ENCODE measurements at regions not wholly inside any gene's neighbourhood (a gene's known extent, or its start where the extent isn't known, plus 50 kb on each side); places are given as distances from the start of the nearest gene placed in this dataset.

DNA sequence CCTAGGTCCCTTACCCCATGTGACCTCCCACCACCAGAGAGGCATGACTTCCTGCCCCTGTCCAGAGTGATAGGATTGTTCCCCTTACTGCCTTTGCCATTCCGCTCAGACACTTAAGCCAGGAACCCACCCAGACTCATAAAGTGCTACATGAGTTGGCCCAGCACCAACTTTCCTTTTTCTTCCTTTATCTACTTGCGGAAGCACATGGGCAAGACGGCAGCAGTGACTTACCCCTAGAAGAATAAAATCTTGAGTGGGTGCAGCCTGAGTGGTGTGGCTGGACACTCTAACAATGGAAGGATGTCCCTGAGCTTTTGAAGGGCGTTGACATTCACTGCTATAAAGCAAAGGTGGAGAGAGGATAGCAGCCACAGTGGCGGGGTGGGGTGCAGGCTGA is 100.1 kb downstream of the MAB21L3 start:
- Histone ChIP-seq H3K9me3 (replicated peaks; ENCODE audit: insufficient read depth, low read length) (no peaks in the 10 kb centered on the region), H3F3A (ENCODE audit: insufficient read depth, low read length) (no peaks in the 10 kb centered on the region)

DNA sequence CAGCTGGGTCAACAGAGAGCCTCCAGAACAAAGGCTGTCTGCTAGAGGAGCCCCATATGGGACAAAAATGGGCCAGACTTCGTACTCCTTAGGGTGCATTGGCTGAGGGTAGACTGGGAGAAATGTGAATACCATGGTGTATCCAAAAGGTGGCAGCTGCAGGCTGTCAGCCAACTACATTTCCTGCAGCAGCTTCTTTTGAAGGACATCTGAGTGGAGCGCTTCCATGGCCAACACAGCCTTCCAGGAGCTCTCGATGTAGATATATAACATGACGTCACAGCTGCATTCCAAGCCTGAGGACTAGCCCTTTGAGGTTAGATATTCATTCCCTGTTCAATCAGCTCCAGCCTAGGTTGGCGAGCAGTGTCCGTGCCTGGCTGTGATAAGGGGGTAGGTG is 107.7 kb downstream of the MAB21L3 start:
- H3K4me2 ChIP-seq (ENCODE audit: low read depth, low read length), result no peak overlapping the region

More for the DNA sequence above, 100.1 kb downstream of the MAB21L3 start:
- no peaks in the 10 kb centered on the region for H3K4me1 ChIP-seq (ENCODE audit: low read length)
- H3K79me2 ChIP-seq (ENCODE audit: low read length), result no peaks in the 10 kb centered on the region
- H3K27ac ChIP-seq (ENCODE audit: low read length), result no peak overlapping the region
- H3K9ac ChIP-seq (ENCODE audit: low read length), result no peak overlapping the region
- H3K4me2 ChIP-seq (ENCODE audit: low read depth, low read length), result no peak overlapping the region
- no peaks in the 10 kb centered on the region for H3K9me2 ChIP-seq (replicated peaks; ENCODE audit: insufficient read depth, low read length)
- H3K36me3 ChIP-seq (replicated peaks; ENCODE audit: insufficient read depth, low read length), result no peaks in the 10 kb centered on the region
- no peak overlapping the region for H3K4me3 ChIP-seq (ENCODE audit: low read length)
- no peaks in the 10 kb centered on the region for H3K27me3 ChIP-seq (replicated peaks; ENCODE audit: insufficient read depth, low read length)
- DNase-seq, result no peak
- TF ChIP-seq EZH2 (optimal IDR thresholded peaks at IDR 0.05; ENCODE audit: low read depth, low read length) (no peak), EZH2phosphoT487 (IDR thresholded peaks at IDR 0.05; ENCODE audit: low read length) (no peak)
- TF ChIP-seq, protein P1, sequence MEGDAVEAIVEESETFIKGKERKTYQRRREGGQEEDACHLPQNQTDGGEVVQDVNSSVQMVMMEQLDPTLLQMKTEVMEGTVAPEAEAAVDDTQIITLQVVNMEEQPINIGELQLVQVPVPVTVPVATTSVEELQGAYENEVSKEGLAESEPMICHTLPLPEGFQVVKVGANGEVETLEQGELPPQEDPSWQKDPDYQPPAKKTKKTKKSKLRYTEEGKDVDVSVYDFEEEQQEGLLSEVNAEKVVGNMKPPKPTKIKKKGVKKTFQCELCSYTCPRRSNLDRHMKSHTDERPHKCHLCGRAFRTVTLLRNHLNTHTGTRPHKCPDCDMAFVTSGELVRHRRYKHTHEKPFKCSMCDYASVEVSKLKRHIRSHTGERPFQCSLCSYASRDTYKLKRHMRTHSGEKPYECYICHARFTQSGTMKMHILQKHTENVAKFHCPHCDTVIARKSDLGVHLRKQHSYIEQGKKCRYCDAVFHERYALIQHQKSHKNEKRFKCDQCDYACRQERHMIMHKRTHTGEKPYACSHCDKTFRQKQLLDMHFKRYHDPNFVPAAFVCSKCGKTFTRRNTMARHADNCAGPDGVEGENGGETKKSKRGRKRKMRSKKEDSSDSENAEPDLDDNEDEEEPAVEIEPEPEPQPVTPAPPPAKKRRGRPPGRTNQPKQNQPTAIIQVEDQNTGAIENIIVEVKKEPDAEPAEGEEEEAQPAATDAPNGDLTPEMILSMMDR (IDR thresholded peaks at IDR 0.05; ENCODE audit: low read length), result no peak
- H4K20me1 ChIP-seq (ENCODE audit: insufficient read depth, low read length), result no peaks in the 10 kb centered on the region
- H2AFZ ChIP-seq (ENCODE audit: low read length), result no peak overlapping the region

DNA sequence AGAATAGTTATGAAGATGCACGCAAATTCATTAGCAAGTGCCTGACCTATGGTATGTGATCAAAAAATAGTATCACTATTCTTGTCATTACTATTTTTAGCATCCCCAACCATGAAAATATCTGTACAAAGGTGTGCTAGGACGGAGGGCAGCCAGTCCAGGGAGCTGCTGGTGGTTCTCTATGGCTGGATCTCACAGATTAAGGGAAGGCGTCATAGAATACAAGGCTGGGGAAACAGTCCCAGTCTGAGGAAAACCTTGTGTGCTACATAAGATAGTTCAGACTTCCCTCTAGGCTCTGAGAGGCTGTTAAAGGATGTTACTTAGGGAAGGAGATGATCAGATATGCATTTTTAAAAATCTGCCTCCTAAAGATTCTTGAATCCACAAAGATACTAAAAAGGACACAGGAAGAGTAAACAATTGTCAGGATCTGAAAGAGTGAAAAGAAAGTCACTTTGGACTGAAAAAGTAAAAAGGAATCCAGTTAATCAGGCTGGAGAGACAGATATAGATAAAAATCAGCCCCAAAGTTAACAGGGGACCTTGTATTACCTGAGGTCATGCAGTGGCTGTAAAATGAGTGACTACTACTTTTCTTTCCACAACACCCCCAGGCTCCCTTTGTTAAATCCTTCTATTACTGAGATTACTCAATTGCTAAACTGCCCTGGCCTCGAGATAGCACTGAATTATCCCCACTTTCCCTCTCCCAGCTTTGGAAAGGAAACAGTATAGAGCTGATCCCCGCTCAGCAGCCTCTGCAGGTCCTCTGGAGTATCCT is 108.6 kb downstream of the MAB21L3 start:
- TF ChIP-seq EZH2 (optimal IDR thresholded peaks at IDR 0.05; ENCODE audit: low read depth, low read length), result no peak
- TF ChIP-seq, protein P1 (IDR thresholded peaks at IDR 0.05; ENCODE audit: low read length), result no peak
- TF ChIP-seq EZH2phosphoT487 (IDR thresholded peaks at IDR 0.05; ENCODE audit: low read length), result no peak
- H3K9me2 ChIP-seq (replicated peaks; ENCODE audit: insufficient read depth, low read length), result no peaks in the 10 kb centered on the region
- H3K36me3 ChIP-seq (replicated peaks; ENCODE audit: insufficient read depth, low read length), result no peaks in the 10 kb centered on the region
- no peak overlapping the region for H3K4me2 ChIP-seq (ENCODE audit: low read depth, low read length)
- no peak overlapping the region for H2AFZ ChIP-seq (ENCODE audit: low read length)
- no peaks in the 10 kb centered on the region for H4K20me1 ChIP-seq (ENCODE audit: insufficient read depth, low read length)
- H3K4me1 ChIP-seq (ENCODE audit: low read length), result no peaks in the 10 kb centered on the region
- no peak for DNase-seq
- no peaks in the 10 kb centered on the region for H3F3A ChIP-seq (ENCODE audit: insufficient read depth, low read length)
- H3K4me3 ChIP-seq (ENCODE audit: low read length), result no peak overlapping the region
- no peak overlapping the region for H3K9ac ChIP-seq (ENCODE audit: low read length)
- no peaks in the 10 kb centered on the region for H3K27me3 ChIP-seq (replicated peaks; ENCODE audit: insufficient read depth, low read length)
- H3K27ac ChIP-seq (ENCODE audit: low read length), result no peak overlapping the region
- H3K9me3 ChIP-seq (replicated peaks; ENCODE audit: insufficient read depth, low read length), result no peaks in the 10 kb centered on the region
- H3K79me2 ChIP-seq (ENCODE audit: low read length), result no peaks in the 10 kb centered on the region

More for the DNA sequence above, 107.7 kb downstream of the MAB21L3 start:
- H4K20me1 ChIP-seq (ENCODE audit: insufficient read depth, low read length), result no peaks in the 10 kb centered on the region
- H3K4me1 ChIP-seq (ENCODE audit: low read length), result no peaks in the 10 kb centered on the region
- H3K9me2 ChIP-seq (replicated peaks; ENCODE audit: insufficient read depth, low read length), result no peaks in the 10 kb centered on the region
- no peaks in the 10 kb centered on the region for H3K36me3 ChIP-seq (replicated peaks; ENCODE audit: insufficient read depth, low read length)
- no peak for DNase-seq
- TF ChIP-seq EZH2phosphoT487 (IDR thresholded peaks at IDR 0.05; ENCODE audit: low read length), result no peak
- TF ChIP-seq EZH2 (optimal IDR thresholded peaks at IDR 0.05; ENCODE audit: low read depth, low read length), result no peak
- TF ChIP-seq, protein P1 (IDR thresholded peaks at IDR 0.05; ENCODE audit: low read length), result no peak
- H3K4me3 ChIP-seq (ENCODE audit: low read length), result no peak overlapping the region
- no peaks in the 10 kb centered on the region for H3K9me3 ChIP-seq (replicated peaks; ENCODE audit: insufficient read depth, low read length)
- no peaks in the 10 kb centered on the region for H3F3A ChIP-seq (ENCODE audit: insufficient read depth, low read length)
- no peak overlapping the region for H2AFZ ChIP-seq (ENCODE audit: low read length)
- no peak overlapping the region for H3K27ac ChIP-seq (ENCODE audit: low read length)
- H3K79me2 ChIP-seq (ENCODE audit: low read length), result no peaks in the 10 kb centered on the region
- H3K9ac ChIP-seq (ENCODE audit: low read length), result no peak overlapping the region
- no peaks in the 10 kb centered on the region for H3K27me3 ChIP-seq (replicated peaks; ENCODE audit: insufficient read depth, low read length)
